ENCODE measurements at regions not wholly inside any gene's neighbourhood (a gene's known extent, or its start where the extent isn't known, plus 50 kb on each side); places are given as distances from the start of the nearest gene placed in this dataset.

GRCh38 chr6:139625998-139626975 lies 251.8 kb upstream of the CITED2 start:
- H3K4me3 ChIP-seq = no peak overlapping the region
- TF ChIP-seq, protein P1, sequence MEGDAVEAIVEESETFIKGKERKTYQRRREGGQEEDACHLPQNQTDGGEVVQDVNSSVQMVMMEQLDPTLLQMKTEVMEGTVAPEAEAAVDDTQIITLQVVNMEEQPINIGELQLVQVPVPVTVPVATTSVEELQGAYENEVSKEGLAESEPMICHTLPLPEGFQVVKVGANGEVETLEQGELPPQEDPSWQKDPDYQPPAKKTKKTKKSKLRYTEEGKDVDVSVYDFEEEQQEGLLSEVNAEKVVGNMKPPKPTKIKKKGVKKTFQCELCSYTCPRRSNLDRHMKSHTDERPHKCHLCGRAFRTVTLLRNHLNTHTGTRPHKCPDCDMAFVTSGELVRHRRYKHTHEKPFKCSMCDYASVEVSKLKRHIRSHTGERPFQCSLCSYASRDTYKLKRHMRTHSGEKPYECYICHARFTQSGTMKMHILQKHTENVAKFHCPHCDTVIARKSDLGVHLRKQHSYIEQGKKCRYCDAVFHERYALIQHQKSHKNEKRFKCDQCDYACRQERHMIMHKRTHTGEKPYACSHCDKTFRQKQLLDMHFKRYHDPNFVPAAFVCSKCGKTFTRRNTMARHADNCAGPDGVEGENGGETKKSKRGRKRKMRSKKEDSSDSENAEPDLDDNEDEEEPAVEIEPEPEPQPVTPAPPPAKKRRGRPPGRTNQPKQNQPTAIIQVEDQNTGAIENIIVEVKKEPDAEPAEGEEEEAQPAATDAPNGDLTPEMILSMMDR (IDR thresholded peaks at IDR 0.05) = no peak
- H3K27ac ChIP-seq = no peak overlapping the region
- DNase-seq (ENCODE audit: low spot score) = no peak

- no peak overlapping the region for H3K27ac ChIP-seq
- DNase-seq (ENCODE audit: low spot score) = no peak
- TF ChIP-seq, protein P1 (IDR thresholded peaks at IDR 0.05) = no peak
These were observed 250.9 kb upstream of the CITED2 start for GRCh38 chr6:139625081-139625939.

GRCh38 chr6:139623372-139623771 lies 248.9 kb upstream of the CITED2 start:
- TF ChIP-seq, protein P1 (IDR thresholded peaks at IDR 0.05) = no peak
- H3K4me3 ChIP-seq = no peak overlapping the region
- H3K27ac ChIP-seq = no peak overlapping the region
- no peak for DNase-seq (ENCODE audit: low spot score)

More at GRCh38 chr6:139625081-139625939, 250.9 kb upstream of the CITED2 start:
- H3K4me3 ChIP-seq = no peak overlapping the region

- Histone ChIP-seq H3K4me3 (no peak overlapping the region), H3K27ac (no peak overlapping the region)
- TF ChIP-seq, protein P1 (IDR thresholded peaks at IDR 0.05) = no peak
- no peak for DNase-seq (ENCODE audit: low spot score)
These were observed 239.0 kb upstream of the CITED2 start for GRCh38 chr6:139613496-139613895.

DNA sequence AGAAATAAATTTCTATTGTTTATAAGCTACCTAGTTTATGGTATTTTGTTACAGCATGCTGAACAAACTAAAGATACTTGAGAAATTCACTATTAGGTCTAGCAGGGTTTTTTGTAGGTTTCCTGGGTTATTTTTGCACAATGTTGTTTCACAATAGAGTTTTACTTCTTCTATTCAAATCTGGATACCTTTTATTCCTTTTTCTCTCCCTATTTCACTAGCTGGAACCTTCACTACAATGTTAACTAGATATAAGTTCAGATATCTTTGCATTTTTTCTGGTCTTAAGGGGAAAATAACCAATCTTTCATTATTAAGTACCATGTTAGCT lies 237.7 kb upstream of the CITED2 start:
- no peak for DNase-seq (ENCODE audit: low spot score)
- Histone ChIP-seq H3K4me3 (no peak overlapping the region), H3K27ac (no peak overlapping the region)
- TF ChIP-seq, protein P1 (IDR thresholded peaks at IDR 0.05) = no peak

GRCh38 chr6:139611327-139612134 lies 237.1 kb upstream of the CITED2 start:
- TF ChIP-seq, protein P1 (IDR thresholded peaks at IDR 0.05) = no peak
- Histone ChIP-seq H3K27ac (no peak overlapping the region), H3K4me3 (no peak overlapping the region)
- DNase-seq (ENCODE audit: low spot score) = no peak

Measured in coronary artery (tissue), 2 donors.